ENCODE measurements at regions not wholly inside any gene's neighbourhood (a gene's known extent, or its start where the extent isn't known, plus 50 kb on each side); places are given as distances from the start of the nearest gene placed in this dataset.
A peak's percentile ranks its signal among the peaks of the same experiment; 100 is the strongest.

GRCh38 chr5:155728146-155728856, 598.7 kb upstream of the SGCD start:
- TF ChIP-seq, protein P1, sequence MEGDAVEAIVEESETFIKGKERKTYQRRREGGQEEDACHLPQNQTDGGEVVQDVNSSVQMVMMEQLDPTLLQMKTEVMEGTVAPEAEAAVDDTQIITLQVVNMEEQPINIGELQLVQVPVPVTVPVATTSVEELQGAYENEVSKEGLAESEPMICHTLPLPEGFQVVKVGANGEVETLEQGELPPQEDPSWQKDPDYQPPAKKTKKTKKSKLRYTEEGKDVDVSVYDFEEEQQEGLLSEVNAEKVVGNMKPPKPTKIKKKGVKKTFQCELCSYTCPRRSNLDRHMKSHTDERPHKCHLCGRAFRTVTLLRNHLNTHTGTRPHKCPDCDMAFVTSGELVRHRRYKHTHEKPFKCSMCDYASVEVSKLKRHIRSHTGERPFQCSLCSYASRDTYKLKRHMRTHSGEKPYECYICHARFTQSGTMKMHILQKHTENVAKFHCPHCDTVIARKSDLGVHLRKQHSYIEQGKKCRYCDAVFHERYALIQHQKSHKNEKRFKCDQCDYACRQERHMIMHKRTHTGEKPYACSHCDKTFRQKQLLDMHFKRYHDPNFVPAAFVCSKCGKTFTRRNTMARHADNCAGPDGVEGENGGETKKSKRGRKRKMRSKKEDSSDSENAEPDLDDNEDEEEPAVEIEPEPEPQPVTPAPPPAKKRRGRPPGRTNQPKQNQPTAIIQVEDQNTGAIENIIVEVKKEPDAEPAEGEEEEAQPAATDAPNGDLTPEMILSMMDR (IDR thresholded peaks at IDR 0.05; ENCODE audit: low read depth, low read length) = no peak
- DNase-seq (ENCODE audit: low read depth, low spot score) = peak; percentile 2
- no peak overlapping the region for H3K4me3 ChIP-seq (ENCODE audit: low read depth, low read length)
- in situ Hi-C loops (cut with HindIII; ENCODE audit: low sequenced_read_pairs) = no loop called here

- TF ChIP-seq, protein P1 (IDR thresholded peaks at IDR 0.05; ENCODE audit: low read depth, low read length) = no peak
These were observed 597.9 kb upstream of the SGCD start for GRCh38 chr5:155728857-155729683.

DNA sequence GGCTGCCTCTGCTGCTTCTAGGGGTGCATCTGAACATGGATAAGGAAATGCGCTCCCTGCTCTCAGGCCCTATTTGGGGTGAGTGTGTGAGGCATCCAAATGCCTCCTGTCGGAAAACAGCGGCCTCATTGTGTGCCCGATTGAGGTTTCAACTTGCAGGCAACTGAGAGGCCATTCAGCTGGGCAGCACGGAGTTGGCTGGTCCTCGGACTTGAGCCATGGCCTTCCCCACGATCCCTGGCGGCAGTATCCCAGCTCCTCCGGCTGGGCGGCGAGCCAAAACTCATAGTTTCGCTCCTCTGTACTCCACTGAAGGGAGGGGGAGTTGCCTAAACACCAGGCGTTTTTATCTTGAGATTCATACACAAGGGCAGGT, 597.3 kb upstream of the SGCD start:
- DNase-seq (ENCODE audit: low read depth, low spot score) = no peak
- H3K4me3 ChIP-seq (ENCODE audit: low read depth, low read length) = no peak overlapping the region
- in situ Hi-C loops (cut with HindIII; ENCODE audit: low sequenced_read_pairs) = no loop called here
- TF ChIP-seq, protein P1 (IDR thresholded peaks at IDR 0.05; ENCODE audit: low read depth, low read length) = no peak

More at GRCh38 chr5:155728857-155729683, 597.9 kb upstream of the SGCD start:
- H3K4me3 ChIP-seq (ENCODE audit: low read depth, low read length) = no peak overlapping the region
- in situ Hi-C loops (cut with HindIII; ENCODE audit: low sequenced_read_pairs) = no loop called here
- DNase-seq (ENCODE audit: low read depth, low spot score) = no peak

DNA sequence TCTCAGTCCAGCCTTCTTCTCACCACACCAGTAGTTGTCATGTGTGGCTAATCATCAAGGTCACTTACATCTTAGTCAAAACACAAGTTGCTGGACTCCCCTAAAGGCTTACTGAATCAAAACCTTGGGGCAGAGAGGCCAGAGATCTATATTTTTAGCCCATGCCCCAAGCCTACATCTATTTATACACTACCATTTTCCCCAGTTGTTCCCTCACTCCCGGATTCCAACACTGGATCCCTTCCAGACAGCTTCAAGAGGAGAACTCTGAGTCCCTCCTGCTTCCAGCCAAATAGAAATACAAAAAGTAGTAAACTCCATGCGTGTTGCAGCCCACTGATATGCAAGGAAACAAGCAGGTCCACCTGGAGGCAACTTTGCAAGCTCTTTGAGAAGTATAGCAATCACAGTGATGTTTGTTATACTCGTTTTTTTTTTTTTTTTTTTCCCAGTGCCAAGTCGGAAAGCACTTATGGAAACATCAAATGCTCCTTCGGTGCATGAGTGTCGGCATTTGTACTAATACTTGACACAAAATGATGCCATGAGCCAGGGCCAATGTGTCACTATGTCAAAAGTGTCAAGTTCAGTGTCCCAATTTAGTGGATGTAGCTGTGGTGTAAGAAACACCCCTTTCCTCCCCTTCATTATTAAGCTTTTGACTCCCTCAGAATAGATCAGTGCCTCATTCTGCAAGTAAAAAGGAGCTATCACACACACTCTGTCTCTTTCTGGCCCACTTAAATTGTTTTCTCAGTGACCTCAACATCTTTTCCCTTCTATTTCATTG, 594.2 kb upstream of the SGCD start:
- no peak overlapping the region for H3K4me3 ChIP-seq (ENCODE audit: low read depth, low read length)
- DNase-seq (ENCODE audit: low read depth, low spot score) = no peak
- in situ Hi-C loops (cut with HindIII; ENCODE audit: low sequenced_read_pairs) = no loop called here
- TF ChIP-seq, protein P1 (IDR thresholded peaks at IDR 0.05; ENCODE audit: low read depth, low read length) = no peak

- TF ChIP-seq, protein P1 (IDR thresholded peaks at IDR 0.05; ENCODE audit: low read depth, low read length) = no peak
- no peak for DNase-seq (ENCODE audit: low read depth, low spot score)
- H3K4me3 ChIP-seq (ENCODE audit: low read depth, low read length) = no peak overlapping the region
- in situ Hi-C loops (cut with HindIII; ENCODE audit: low sequenced_read_pairs) = no loop called here
These were observed 593.0 kb upstream of the SGCD start for GRCh38 chr5:155733935-155734334.

DNA sequence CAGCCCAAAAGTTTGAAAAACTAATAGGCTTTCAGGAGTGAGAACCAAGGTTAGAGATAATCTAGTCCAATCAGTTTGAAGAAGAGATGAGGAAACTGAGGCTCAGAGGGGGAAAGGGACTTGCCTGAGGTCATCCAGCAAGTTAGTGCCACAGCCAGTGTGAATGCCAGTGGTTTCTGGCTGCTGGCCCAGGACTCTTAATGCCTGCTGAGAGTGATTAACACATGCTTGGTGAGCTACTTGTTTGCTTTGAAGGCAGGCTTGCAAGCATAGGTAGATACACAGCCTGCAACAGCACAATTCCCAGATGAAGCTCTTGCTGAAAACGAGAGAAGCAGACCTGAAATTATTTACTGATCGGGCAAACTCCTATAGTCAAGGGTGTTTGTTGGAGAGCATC, 591.6 kb upstream of the SGCD start:
- no peak overlapping the region for H3K4me3 ChIP-seq (ENCODE audit: low read depth, low read length)
- TF ChIP-seq, protein P1 (IDR thresholded peaks at IDR 0.05; ENCODE audit: low read depth, low read length) = no peak
- DNase-seq (ENCODE audit: low read depth, low spot score) = no peak
- in situ Hi-C loops (cut with HindIII; ENCODE audit: low sequenced_read_pairs) = no loop called here
